Stimulated activated naive CD8-positive, alpha-beta T cell treated with anti-CD3 and anti-CD28 coated beads, Interleukin-15, Interleukin-2, amounts not matched to agents 100 U/mL and 50 U/mL, for 24 hours (primary cell): ENCODE measurements at regions not wholly inside any gene's neighbourhood (a gene's known extent, or its start where the extent isn't known, plus 50 kb on each side); places are given as distances from the start of the nearest gene placed in this dataset.

ENCODE experiments used
- ATAC-seq: fragments of 150-1000 bp; cut with Tn5 transposase; one replicate; pipeline ENCODE4 v1.10.0; 2021
- DNase-seq: peaks from one replicate; pipeline ENCODE4 v3.0.0; 2021

DNA sequence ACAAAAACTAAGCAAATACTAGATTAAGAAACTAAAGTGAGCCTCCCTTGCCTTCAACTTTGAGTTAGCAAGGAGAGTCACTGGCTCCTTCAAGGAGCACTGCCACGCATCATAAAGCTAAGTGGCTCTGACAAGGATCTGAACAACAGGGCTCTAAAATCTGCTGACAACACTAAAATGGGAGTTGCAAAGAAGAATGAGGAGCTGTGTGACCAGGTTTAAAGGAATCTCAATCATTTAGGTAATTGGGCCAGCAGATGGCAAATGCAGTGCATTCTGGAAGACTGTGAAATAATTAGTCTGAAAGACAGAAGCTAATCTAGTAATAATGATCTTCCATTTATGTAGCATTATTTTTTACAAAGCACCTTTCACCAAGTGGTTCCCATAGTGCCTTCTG lies 297.0 kb upstream of the TAS2R1 start:
- DNase-seq (no peak), ATAC-seq (no peak)

DNA sequence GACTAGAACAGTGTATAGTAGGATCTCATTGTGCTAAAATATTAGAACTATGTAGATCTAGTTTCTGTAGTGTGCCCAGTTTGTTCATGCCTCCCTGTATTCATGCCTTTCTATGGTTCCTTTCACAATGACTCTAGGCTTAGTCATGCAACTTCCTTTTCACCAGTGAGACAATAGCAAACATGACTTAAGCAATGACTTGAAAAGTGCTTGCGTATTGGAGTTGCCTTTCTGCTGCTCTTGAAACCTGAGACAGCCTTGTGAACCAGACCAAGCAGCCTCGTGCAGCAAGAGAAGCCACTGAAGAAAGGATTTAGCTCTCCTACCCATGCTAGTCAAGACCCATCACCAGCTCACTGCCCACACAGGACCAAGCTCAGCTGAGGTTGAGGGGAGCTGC lies 294.5 kb upstream of the TAS2R1 start:
- no peak for ATAC-seq
- no peak for DNase-seq

DNA sequence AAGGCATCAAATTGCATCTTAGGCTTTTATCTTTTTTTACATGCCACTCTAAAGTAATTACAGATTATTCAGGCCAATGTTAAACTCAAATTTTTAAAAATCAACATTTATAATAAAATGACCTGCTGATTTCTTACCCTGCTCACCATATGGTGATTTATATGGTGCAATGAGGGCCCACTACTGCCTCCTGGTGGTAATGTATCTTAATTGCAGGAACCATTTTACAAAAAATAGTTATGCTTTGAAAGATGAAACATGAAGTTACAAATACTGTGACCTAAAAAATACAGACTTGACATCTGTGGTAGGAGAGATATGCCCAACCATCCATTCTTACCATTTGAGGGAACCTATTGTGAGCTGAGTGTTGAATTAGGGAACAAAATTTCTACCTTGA lies 292.6 kb upstream of the TAS2R1 start:
- DNase-seq, result no peak
- no peak for ATAC-seq

DNA sequence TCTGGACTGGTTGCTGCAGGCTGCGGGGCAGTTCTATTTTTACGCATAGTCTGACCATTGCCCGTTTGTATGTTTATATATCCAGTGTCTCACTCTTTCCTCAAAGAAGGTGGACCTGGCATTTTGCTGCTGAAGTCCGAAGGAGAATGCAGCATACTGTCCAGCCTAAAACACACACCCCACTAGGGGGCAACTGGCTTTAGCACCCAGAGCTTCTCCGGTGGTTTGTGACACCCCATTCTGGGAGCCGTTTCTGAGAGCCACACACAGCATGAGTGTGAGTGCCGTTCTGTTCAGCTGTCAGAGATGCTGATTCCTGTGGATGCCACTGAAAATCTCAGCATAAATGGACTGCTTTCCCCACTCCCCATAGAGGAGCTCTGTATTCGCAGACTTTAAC lies 290.5 kb upstream of the TAS2R1 start:
- no peak for DNase-seq

DNA sequence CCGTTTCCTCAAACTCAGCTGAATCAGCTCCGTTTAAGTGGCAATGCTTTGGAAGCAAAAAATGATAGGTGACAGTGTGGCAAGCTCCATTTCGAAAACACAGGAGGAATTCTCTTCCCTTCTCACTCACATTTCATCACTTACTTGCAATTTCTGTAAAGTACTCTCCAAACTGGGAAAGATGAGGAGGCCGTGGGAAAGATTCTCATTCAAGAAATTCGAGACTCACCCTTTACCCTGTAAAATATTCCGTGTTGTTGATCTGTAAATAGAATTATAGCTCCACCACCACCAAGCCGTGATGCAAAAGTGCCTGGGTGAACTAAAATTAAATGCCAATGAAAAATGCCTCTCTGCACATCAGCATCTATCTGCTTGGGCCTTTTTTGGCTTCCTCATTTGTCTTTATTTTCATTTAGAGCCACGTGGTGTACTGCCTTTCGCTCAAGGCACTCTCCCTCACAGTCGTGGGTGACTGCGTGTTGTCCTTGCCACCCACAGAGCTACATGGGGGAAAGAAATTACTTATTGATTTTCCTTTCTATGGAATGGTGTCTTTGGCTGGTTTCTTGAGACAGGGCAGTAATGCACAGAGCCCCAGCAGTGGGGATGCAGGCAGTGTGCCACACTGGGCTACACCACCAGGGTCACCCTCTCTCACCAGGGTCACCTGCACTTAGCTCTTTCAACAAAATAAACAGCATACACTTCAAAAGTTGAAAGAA lies 289.3 kb upstream of the TAS2R1 start:
- DNase-seq (no peak), ATAC-seq (no peak)

More for the DNA sequence above, 290.5 kb upstream of the TAS2R1 start:
- no peak for ATAC-seq

DNA sequence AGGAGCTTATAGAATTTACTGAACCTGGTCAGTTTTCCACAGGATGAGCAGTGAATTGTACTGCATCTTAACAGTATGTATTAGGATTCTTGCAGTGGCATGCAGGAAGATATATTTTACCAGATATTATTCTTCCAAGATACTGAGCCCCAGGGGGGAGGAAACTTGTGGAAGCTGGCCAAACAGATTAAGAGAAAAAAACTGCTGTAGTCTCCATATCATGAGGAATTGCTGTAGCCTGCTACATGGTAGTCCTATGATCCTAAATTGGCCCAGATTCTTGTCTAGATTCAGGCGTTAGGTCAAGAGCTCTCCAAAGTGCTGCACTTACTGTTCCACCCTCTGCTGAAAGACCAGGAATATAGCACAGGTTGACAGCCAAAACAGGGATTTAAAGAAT lies 275.5 kb upstream of the TAS2R1 start:
- ATAC-seq (no peak), DNase-seq (no peak)

DNA sequence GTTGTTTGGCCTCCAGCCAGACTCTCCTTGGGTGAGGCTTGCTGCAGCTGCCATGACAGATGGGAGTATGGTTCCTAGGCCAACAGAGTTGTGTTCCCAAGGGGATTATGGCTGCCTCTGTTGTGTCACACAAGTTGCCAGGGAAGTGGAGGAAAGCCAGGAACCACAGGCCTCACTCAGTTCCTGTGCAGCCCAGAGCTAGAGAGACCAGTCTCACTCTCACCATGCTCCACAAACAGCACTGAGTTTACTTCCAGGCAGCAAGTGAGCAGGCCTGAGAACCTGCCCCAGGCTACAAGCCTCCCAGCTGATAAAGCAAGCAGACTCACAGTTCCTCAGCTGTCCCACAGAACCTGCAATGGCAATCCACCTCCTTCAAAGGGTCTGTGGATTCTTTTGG lies 273.6 kb upstream of the TAS2R1 start:
- ATAC-seq (no peak), DNase-seq (no peak)

DNA sequence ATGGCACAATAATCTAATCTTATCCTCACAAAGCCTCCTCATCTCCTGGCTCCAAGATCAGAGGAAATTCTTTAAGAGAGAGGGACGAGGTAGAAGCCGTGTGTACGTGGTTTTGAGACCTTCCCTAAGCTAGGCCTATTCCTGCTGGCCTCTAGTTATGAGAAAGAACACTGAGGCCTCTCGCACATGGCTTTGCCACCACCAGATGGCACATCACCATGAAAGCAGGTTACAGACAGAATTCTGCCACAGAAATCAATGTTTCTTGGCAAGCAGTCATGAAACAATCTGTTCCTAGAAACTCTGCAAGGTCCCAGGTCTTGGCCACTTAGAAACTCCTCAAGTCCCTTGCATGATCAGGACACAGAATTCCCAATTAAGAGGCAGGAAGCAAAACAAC lies 268.2 kb upstream of the TAS2R1 start:
- DNase-seq (no peak), ATAC-seq (no peak)

DNA sequence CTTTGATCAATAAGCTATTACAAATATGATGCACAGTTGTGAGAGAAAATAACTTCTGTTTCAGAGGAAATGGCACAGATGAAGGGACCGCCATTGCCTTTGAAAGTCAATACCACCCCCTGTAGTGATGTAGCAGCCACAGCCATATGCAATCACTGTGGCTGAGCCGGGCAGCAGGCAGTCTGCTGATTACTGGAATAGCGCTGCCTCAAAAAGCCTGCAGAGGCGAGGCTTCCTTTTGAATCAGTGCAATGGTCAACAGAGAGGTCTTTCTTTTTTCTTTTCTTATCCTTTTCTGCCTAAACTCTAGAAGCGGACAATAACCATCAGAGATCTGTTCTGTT lies 265.1 kb upstream of the TAS2R1 start:
- no peak for ATAC-seq
- DNase-seq, result no peak

DNA sequence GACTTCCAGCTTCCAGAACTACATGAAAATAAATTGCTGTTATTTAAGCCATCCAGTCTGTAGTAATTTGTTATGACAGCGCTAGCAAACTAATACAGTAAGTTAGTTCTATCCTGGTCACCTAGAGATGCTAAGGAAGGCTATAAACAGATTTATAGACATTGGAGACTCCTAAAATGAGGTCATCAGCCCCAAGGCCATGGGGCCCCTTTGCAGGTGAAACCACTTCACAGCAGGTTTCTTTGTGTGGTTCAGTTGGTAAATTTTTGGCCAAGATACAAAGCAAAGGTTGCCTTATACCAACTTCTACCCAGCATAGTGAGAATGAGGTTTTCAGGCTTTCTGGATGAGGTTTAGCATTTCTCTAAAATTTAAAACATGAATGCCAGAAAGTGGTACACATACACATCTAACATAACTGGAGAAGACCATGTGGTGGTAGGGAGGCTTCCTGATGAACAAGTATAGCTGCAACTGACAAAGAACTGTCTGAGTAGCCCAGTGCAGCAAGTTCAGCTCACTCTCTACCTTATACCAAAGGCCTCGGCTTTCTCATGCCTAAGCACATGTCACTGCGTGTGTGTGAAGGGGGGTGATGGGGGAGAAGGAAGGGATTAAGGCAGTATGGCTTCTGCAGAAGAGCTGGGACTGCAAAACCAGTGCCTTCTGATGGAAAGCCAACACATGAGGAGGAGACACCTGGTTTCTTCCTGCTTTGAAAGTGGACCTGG lies 264.6 kb upstream of the TAS2R1 start:
- DNase-seq, result no peak
- ATAC-seq, result no peak

DNA sequence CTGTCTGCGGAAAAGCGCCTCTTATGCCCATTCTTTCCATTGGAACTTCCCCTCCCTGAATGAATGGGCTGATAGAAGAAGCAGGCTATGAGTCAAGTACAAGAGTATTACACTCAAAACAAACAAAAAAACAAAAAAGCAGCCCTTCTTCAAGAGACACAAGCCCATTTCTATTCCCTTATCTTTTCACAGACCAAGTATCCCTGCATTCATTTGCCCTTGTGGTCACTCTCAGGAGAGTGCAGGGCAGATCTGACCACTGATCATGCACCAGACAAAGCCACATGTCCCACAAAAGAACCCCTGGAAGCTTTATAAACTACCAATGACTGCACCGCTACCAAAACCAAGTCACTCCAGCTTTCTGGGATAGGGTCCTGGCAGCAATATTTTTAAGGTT lies 262.5 kb upstream of the TAS2R1 start:
- ATAC-seq (no peak), DNase-seq (no peak)

DNA sequence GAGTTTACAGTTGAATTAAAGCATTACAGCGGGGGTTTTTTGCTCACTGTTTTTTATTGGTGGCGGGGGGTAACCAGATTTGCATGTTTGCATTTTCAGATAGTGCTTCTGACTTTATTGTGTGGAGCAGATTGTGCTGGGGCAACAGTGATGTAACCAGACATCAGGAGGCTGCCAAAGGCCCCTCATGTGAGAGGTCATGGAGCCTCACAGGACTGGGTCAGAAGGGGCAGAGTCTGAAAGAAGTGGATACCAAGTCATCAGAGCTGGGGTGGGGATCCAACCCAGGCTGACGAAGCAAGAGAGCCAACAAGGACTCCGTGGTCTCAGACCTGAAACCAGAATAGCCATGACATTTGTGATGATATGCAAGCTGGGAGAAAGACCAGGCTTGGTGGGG lies 259.4 kb upstream of the TAS2R1 start:
- no peak for DNase-seq
- no peak for ATAC-seq

DNA sequence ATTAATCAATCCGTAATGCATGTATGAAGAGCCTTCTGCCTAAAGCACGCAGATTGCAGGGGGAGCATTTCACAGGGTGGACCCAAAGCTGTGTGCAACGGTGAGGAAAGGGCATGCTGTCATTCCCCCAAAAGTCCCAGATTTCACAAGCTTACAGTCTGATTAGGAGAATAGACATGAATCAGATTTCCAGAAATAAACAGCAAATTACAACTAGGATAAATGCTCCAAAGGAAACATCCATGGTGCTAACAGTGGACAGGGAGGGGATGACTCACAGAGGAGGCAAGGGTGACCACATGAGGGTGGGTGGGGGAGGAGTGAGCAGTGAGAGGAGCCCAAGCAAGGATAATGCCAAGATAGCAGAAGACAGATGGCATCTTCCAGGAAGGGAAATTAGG lies 258.4 kb upstream of the TAS2R1 start:
- ATAC-seq (no peak), DNase-seq (no peak)

DNA sequence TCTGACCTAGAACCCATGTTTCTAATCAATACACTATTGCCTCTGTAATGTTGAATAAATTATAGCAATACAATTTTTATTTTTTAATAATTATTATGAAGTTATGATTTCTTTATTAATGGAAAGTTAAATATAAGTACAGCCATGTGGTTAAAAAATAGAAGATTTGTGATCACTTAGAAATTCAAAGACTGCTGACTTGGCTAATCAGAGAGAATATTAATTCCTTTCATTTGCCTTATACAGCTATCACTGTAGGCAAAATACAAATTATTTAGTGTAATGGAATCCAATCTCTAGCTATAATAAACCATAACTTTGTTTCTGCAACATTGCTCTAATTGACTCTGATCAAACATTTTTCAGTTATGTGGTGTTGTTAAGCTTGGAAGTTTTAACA lies 255.0 kb upstream of the TAS2R1 start:
- no peak for DNase-seq
- ATAC-seq, result no peak

DNA sequence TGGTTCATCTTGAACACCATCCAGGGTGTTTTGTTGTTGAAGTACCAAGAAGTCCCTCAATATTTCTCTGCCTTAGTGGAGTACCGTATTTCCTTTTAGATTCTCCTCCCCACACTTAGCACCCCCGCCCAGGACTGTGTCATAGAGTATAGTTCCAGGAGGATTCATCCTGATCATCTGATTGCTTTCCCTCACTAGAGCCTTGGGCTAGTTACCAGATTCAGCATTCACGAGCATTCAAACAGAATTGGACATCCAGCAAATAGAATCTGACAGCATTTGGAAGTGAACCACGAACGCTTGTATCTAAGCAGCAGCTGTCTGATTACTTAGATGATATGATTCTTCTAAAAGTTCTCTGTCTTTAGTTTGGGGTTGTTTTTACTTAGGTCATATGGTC lies 248.1 kb upstream of the TAS2R1 start:
- no peak for ATAC-seq
- DNase-seq, result no peak

DNA sequence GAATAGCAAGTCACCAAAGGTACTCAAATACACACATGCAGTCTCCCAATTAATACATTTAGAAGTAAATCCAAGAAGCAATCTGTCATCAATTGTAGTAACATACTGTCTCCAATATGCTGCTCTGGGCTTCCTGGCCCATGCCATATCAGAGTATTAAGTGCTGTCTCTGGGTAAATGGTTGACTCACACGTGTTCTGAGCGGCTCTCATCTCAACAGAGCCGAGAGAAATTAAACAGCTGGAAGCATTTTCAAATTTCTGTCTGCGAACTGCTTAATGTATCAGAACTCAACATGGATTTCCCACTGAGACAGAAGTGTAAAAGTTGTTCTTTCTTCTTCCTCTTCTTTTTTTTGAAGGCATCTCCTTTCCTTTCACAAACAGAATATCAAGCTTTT lies 247.3 kb upstream of the TAS2R1 start:
- DNase-seq, result no peak
- no peak for ATAC-seq

DNA sequence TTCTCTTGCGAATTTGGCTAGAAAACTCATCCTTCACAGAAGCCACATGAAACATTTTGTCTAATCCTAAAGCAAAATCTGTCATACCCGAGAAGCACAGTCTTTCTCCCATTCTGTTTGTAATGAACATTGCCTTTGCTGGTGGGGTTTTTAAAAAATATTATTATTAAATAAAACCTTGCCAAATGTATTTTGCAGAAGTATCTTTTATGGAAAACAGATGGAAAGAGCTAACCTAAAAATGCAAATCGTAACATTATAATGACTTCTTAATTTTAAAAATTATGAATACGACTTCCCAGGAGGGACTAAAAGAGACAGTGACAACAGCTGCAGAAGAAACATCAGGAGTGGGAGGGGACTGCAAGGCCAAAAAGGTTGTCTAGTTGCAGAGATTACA lies 246.3 kb upstream of the TAS2R1 start:
- no peak for ATAC-seq

DNA sequence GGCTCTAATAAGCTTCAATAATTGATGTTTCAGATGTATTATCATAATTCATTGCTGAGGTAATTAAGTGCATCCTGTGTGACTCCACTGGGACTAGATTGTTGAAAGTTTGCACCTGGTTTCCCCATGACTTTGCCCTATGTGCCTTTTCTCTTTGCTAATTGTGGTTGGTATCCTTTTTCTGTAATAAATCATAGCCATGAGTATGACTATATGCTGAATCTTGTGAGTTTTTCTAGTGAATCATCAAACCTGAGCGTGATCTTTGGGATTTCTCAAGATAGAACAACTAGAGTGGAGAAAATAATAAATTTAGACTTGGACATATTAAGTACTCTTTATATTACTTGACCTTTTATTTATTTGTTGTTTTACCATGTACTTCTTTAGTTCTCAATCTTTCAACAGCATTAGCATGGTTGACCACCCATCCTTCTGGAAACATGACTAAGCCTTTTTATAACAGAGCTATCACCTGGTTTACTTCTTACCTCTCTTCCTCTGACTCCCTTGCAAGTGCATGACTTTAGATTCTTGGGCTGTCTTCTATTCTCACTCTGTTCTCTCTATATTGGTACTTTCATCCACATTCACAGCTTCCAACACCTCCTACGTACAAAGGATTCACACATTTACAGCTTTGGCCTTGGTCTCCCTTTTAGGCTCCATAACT lies 239.6 kb upstream of the TAS2R1 start:
- DNase-seq (no peak), ATAC-seq (no peak)

More for the DNA sequence above, 246.3 kb upstream of the TAS2R1 start:
- DNase-seq, result no peak

DNA sequence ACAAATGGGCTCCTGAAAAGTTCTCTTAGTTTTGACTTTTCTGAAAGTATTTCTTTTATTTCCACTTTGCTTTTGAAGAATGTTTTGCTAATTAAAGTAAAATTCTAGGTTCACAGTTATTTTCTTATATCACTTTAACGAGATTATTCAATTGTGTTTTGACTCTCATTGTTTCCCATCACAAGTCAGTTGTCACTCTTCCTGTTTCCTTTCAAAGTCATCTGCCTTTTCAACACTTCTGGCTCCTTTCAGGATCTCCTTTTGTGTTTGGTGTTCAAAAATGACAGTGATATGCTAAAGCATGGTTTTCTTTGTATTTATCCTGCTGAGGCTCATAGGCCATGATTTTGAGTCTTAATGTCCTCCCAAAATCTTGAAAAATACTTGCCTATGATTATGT lies 235.4 kb upstream of the TAS2R1 start:
- DNase-seq (no peak), ATAC-seq (no peak)

DNA sequence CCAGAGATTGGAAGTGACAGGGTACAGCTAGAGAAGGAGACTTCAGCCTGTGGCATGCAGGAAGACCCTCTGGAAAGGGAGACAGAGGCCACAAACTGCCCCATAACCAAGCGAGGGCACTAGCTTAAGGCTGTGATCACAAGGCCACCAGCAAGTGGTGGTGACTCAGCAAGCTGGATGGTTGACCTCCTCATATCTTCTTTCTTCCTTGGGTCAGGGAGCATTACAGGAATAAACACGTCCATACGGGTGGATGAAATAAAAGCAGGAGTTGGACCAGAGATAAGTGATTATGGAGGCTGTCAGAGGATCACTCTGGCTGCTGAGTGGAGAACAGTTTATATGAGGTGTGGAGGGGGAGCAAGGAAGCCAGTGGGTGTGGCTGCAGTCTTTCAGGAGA lies 234.6 kb upstream of the TAS2R1 start:
- no peak for ATAC-seq
- no peak for DNase-seq

DNA sequence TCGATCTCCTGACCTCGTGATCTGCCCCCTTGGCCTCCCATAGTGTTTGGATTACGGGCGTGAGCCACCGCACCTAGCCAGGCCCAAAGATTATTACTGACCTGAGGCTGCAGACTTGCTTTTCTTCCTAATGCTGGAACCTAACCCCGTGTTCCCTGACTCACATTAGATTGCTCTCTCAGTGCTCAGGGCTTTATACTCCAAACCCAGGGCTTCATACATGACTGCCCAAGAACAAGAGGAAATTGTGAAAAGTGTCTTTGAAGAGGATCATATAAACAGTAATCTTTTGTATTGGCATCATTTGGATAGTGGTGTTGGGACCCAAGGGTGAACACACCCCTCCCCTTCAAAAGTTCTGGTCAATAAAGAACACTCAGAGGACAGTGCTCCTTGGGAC lies 233.3 kb upstream of the TAS2R1 start:
- ATAC-seq (no peak), DNase-seq (no peak)

DNA sequence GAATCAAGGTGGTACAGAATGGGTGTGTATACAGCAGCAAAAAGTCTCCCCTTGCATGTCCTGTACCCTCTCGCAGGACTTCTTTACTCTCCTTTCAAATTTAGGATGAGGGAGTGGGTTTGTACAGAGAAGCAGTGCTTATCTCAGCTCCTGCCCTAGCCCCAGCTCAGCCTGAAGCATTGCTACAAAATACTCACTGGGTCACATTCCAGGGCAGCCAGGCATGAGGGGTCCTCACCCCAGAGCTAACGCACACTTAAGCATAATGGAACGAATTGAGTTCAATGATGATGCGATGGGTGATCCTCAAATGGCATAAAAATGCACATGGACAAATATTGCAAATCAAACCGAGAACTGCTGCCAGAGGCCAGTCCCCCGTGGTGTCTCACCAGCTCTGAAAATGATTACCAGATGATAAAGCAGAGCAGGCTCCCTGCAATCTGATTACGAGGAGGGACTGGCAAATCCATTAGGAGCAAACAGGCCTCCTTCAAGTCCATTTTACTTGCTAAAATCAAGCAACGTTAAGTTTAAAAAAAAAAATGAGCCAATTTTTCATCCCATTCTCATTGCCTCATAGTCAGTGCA lies 231.6 kb upstream of the TAS2R1 start:
- DNase-seq (no peak), ATAC-seq (no peak)

DNA sequence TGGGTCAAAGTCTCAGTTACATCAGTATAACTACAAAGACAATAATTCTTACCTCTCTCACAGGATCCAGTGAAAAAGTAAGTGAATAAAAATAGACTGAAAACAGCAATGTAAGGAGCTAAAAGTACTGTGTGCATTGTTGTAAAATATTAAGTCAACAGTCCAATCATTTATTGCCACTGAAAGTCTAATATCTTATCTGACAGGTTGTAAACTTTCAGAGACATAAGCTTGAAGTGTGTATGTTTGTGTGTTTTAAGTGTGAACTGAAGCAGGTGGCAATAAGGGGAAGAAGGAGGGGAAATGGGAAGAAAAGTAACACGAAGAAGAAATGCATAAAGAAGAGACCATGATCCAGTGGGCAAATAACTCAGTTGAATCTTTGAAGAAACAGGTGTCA lies 229.7 kb upstream of the TAS2R1 start:
- DNase-seq (no peak), ATAC-seq (no peak)
